ENCODE measurements at regions not wholly inside any gene's neighbourhood (a gene's known extent, or its start where the extent isn't known, plus 50 kb on each side); places are given as distances from the start of the nearest gene placed in this dataset.

DNA sequence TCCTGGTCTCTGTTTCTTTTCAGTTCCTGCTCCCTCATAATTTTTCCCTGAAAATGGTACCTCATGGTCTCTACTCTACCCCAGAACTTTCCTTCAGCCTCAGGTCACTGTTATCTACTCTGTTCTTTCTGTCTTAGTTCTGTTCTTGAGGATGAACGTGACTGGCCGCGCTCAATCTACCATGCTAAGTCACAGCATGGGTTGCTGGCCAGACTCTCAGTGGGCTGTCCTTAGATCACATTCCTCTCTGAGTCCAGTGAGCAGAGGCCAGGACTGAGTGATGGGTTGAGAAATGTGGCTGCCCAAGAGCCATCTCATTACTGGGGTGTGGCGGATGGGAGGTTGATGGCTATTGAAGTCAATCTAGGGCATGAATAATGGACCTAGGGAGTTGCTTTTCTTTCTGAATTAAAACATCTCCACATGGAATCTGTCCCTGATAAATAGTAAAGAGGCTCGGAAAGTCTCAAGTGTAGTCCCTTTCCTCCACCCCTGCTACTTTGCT, 164.0 kb upstream of the DTNBP1 start:
- H3K27me3 Mint-ChIP-seq (ENCODE audit: insufficient read depth, unreplicated experiment), result peaks cover 24% of the 10 kb centered on the region
- POLR2A ChIA-PET, result no interaction called here
- H3K27ac Mint-ChIP-seq (ENCODE audit: low read depth, unreplicated experiment), result no peak overlapping the region
- H3K4me1 Mint-ChIP-seq (ENCODE audit: insufficient read depth, unreplicated experiment), result no peaks in the 10 kb centered on the region
- no peak for DNase-seq (ENCODE audit: unreplicated experiment)
- intact Hi-C loops (cut with micrococcal nuclease), result no loop called here
- TF ChIP-seq, protein P1, sequence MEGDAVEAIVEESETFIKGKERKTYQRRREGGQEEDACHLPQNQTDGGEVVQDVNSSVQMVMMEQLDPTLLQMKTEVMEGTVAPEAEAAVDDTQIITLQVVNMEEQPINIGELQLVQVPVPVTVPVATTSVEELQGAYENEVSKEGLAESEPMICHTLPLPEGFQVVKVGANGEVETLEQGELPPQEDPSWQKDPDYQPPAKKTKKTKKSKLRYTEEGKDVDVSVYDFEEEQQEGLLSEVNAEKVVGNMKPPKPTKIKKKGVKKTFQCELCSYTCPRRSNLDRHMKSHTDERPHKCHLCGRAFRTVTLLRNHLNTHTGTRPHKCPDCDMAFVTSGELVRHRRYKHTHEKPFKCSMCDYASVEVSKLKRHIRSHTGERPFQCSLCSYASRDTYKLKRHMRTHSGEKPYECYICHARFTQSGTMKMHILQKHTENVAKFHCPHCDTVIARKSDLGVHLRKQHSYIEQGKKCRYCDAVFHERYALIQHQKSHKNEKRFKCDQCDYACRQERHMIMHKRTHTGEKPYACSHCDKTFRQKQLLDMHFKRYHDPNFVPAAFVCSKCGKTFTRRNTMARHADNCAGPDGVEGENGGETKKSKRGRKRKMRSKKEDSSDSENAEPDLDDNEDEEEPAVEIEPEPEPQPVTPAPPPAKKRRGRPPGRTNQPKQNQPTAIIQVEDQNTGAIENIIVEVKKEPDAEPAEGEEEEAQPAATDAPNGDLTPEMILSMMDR (IDR thresholded peaks at IDR 0.05; ENCODE audit: unreplicated experiment), result no peak
- H3K9me3 Mint-ChIP-seq (ENCODE audit: unreplicated experiment), result no peaks in the 10 kb centered on the region
- no TSS peak for BruUV-seq (replicated peaks)
- no peak overlapping the region for H3K4me3 Mint-ChIP-seq (ENCODE audit: unreplicated experiment)
- CTCF ChIA-PET, result interaction anchor here (0.6 kb wide), 1 partner anchor 679 kb away, joined by 3 read pairs; no protein-coding TSS in a partner anchor
- no peaks in the 10 kb centered on the region for H3K36me3 Mint-ChIP-seq (ENCODE audit: insufficient read depth, unreplicated experiment)

DNA sequence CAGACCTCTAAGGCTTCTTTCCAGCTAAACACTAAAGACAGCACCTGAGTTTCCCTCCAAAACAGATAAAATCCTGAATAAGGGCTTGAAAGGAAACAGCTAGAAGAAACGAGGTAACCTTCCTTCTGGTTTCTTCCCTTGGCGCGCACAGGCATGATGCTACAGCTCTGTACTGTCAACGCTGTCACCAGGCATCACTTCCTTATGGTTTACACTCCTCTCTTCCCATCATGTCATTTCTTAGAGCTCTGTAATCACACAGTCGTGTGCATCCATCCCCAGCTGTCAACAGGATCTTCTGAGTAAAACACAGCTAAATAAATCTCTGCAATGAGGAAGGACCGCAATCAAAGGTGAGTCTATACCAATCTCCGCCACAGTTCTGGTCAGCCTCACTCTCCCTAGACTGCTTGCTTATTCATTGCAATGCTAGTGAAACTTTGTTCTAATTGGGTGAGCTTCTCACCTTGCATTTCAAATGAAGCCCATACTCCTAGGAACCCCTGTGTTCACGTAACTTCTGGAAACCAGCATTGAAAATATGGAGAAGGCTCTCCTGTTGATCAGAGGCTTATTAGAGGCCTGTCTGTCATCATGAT, 162.6 kb upstream of the DTNBP1 start:
- Mint-ChIP-seq H3K27me3 (ENCODE audit: insufficient read depth, unreplicated experiment) (peaks cover 24% of the 10 kb centered on the region), H3K27ac (ENCODE audit: low read depth, unreplicated experiment) (no peak overlapping the region), H3K9me3 (ENCODE audit: unreplicated experiment) (no peaks in the 10 kb centered on the region), H3K36me3 (ENCODE audit: insufficient read depth, unreplicated experiment) (no peaks in the 10 kb centered on the region), H3K4me3 (ENCODE audit: unreplicated experiment) (no peak overlapping the region), H3K4me1 (ENCODE audit: insufficient read depth, unreplicated experiment) (no peaks in the 10 kb centered on the region)
- POLR2A ChIA-PET, result no interaction called here
- no peak for DNase-seq (ENCODE audit: unreplicated experiment)
- CTCF ChIA-PET, result interaction anchor here (1.0 kb wide), 1 partner anchor 344 kb away, joined by 3 read pairs; no protein-coding TSS in a partner anchor
- no TSS peak for BruUV-seq (replicated peaks)
- intact Hi-C loops (cut with micrococcal nuclease), result no loop called here
- TF ChIP-seq, protein P1 (IDR thresholded peaks at IDR 0.05; ENCODE audit: unreplicated experiment), result no peak

DNA sequence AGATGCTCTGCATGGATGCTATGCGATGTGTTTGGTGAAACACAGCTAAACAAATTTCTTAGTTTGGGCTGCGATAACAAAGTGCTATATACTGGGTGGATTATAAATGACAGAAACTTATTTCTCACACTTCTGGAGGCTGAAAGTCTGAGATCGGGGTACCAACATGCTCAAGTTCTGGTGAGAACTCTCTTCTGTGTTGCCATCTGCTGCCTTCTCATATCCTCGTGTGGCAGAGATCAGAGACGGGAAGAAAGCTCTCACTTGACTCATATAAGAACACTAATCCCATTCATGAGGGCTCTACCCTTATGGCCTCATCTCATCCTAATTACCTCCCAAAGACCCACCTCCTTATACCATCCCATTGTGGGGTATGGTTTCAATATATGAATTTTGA, 162.0 kb upstream of the DTNBP1 start:
- BruUV-seq (replicated peaks), result no TSS peak
- no peak for DNase-seq (ENCODE audit: unreplicated experiment)
- Mint-ChIP-seq H3K27ac (ENCODE audit: low read depth, unreplicated experiment) (no peak overlapping the region), H3K4me1 (ENCODE audit: insufficient read depth, unreplicated experiment) (no peaks in the 10 kb centered on the region), H3K27me3 (ENCODE audit: insufficient read depth, unreplicated experiment) (peaks cover 24% of the 10 kb centered on the region), H3K4me3 (ENCODE audit: unreplicated experiment) (no peak overlapping the region), H3K9me3 (ENCODE audit: unreplicated experiment) (no peaks in the 10 kb centered on the region), H3K36me3 (ENCODE audit: insufficient read depth, unreplicated experiment) (no peaks in the 10 kb centered on the region)
- ChIA-PET POLR2A (no interaction called here), CTCF (no interaction called here)
- TF ChIP-seq, protein P1 (IDR thresholded peaks at IDR 0.05; ENCODE audit: unreplicated experiment), result no peak
- intact Hi-C loops (cut with micrococcal nuclease), result no loop called here

DNA sequence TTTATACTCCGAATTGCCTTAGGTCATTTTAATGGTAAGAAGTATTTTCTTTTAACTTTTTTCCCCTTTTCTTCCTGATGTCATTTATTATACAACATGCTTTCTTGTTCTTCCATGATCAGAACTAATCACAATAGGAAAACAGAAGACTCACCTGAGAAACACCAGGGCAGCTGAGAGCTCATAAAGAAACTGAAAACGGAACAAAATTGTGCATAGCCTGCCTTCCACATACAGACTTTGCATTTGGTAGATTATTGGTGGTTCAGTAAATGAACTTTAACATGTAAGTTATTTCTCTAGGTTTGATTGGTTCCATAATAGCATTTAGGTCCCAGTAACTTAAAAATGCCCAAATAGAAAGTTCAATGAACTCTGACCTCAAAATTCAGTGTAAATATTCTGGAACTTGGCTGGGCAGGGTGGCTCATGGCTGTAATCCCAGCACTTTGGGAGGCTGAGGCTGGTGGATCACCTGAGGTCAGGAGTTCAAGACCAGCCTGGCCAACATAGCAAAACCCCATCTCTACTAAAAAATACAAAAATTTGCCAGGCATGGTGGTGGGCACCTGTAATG, 161.1 kb upstream of the DTNBP1 start:
- POLR2A ChIA-PET, result no interaction called here
- no peak overlapping the region for H3K27ac Mint-ChIP-seq (ENCODE audit: low read depth, unreplicated experiment)
- H3K4me3 Mint-ChIP-seq (ENCODE audit: unreplicated experiment), result no peak overlapping the region
- DNase-seq (ENCODE audit: unreplicated experiment), result no peak
- no peaks in the 10 kb centered on the region for H3K9me3 Mint-ChIP-seq (ENCODE audit: unreplicated experiment)
- CTCF ChIA-PET, result no interaction called here
- BruUV-seq (replicated peaks), result no TSS peak
- TF ChIP-seq, protein P1 (IDR thresholded peaks at IDR 0.05; ENCODE audit: unreplicated experiment), result no peak
- intact Hi-C loops (cut with micrococcal nuclease), result no loop called here
- no peaks in the 10 kb centered on the region for H3K36me3 Mint-ChIP-seq (ENCODE audit: insufficient read depth, unreplicated experiment)
- no peaks in the 10 kb centered on the region for H3K4me1 Mint-ChIP-seq (ENCODE audit: insufficient read depth, unreplicated experiment)
- peaks cover 24% of the 10 kb centered on the region for H3K27me3 Mint-ChIP-seq (ENCODE audit: insufficient read depth, unreplicated experiment)

Measured in MCF 10A (cell line).